ENCODE measurements at regions not wholly inside any gene's neighbourhood (a gene's known extent, or its start where the extent isn't known, plus 50 kb on each side); places are given as distances from the start of the nearest gene placed in this dataset.
"Not testable (repeated sequence)": the region's sequence is repeated elsewhere in the genome, so short reads cannot be mapped to it uniquely, and the experiment has no call there.

DNA sequence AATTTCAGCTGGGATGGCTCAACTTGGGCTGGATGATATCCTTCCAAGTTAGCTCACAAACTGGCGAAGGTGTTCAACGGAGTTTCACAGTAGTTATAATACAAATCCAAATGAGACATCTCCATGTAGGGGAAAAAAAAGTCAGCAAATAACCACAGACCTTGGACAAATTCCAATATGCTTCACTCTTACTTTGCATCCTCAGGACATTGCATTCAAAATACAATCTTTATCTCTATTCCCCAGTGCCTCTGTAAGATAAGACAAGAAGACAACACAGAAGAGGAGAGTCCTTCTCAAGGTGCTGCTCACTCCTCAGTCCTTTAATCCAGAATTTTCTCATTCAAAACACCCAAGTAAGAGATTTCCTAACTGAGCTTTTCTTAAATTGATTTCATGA lies 1797.7 kb downstream of the MRPL39 start:
- no peak overlapping the region for H3K4me3 ChIP-seq (ENCODE audit: low read length)
- TF ChIP-seq, protein P1, sequence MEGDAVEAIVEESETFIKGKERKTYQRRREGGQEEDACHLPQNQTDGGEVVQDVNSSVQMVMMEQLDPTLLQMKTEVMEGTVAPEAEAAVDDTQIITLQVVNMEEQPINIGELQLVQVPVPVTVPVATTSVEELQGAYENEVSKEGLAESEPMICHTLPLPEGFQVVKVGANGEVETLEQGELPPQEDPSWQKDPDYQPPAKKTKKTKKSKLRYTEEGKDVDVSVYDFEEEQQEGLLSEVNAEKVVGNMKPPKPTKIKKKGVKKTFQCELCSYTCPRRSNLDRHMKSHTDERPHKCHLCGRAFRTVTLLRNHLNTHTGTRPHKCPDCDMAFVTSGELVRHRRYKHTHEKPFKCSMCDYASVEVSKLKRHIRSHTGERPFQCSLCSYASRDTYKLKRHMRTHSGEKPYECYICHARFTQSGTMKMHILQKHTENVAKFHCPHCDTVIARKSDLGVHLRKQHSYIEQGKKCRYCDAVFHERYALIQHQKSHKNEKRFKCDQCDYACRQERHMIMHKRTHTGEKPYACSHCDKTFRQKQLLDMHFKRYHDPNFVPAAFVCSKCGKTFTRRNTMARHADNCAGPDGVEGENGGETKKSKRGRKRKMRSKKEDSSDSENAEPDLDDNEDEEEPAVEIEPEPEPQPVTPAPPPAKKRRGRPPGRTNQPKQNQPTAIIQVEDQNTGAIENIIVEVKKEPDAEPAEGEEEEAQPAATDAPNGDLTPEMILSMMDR (conservative IDR thresholded peaks at IDR 0.05; ENCODE audit: low read depth, low read length): no peak
- DNase-seq (ENCODE audit: low read depth): no peak

DNA sequence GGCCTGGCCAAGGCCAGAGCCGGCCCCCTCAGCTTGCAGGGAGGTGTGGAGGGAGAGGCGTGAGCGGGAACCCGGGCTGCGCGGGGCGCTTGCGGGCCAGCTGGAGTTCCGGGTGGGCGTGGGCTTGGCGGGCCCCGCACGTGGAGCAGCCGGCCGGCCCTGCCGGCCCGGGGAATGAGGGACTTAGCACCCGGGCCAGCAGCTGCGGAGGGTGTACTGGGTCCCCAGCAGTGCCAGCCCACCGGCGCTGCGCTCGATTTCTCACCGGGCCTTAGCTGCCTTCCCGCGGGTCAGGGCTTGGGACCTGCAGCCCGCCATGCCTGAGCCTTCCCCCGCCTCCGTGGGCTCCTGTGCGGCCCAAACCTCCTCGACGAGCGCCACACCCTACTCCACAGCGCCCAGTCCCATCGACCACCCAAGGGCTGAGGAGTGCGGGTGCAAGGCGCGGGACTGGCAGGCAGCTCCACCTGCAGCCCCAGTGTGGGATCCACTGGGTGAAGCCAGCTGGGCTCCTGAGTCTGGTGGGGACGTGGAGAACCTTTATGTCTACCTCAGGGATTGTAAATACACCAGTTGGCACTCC lies 1800.2 kb downstream of the MRPL39 start:
- DNase-seq (ENCODE audit: low read depth): not testable (repeated sequence)

DNA sequence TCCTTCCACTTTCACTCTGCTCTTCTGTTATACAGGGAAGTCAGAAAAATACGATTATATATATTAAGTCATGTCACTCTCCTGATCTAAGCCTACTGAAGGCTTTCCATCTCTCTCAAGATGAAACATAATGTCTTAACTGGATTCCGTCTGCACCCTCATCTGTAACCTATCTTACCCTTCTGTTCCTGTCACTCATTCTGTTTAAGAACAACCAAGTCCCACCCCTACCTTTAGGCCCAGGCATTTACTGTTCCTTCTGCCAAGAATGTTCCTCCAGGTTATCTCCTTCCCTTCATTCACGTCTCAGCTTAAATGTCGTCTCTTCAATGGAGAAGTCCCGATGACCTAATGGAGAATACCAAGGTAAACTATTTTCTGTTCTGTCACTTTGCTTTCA lies 1802.4 kb downstream of the MRPL39 start:
- DNase-seq (ENCODE audit: low read depth): no peak
- no peak overlapping the region for H3K4me3 ChIP-seq (ENCODE audit: low read length)
- TF ChIP-seq, protein P1 (conservative IDR thresholded peaks at IDR 0.05; ENCODE audit: low read depth, low read length): no peak

More for the DNA sequence above, 1800.2 kb downstream of the MRPL39 start:
- not testable (repeated sequence) for H3K4me3 ChIP-seq (ENCODE audit: low read length)

DNA sequence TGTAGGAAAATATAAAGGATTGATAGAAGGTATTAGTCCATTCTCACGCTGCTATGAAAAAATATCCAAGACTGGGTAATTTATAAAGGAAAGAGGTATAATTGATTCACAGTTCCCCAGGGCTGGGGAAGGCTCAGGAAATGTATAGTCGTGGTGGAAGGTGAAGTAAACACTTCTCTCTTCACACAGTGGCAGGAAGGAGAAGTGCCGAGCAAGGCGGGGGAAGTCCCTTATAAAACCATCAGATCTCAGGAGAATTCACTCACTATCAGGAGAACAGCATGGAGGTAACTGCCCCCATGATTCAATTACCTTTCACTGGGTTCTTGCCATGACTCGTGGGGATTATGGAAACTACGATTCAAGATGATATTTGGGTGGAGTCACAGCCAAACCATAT lies 1806.0 kb downstream of the MRPL39 start:
- no peak overlapping the region for H3K4me3 ChIP-seq (ENCODE audit: low read length)
- no peak for DNase-seq (ENCODE audit: low read depth)
- TF ChIP-seq, protein P1 (conservative IDR thresholded peaks at IDR 0.05; ENCODE audit: low read depth, low read length): no peak

DNA sequence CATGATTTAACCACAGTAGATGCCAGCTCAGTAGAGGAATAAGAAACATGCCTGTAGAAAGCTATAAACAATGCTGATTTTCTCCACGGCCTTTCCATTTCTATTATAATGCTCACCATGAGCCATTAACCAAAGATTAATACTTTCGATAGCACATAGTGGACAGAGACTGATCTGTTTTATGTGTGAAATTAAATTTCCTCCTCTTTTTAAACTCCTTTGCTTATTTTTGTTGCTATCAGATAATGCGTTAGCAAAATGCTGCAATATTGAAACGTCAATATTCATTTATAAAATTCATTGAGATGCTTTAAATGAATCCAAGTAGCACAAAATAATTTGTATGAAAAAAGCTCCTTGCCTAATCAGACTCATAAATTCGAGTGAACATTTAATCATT lies 1807.9 kb downstream of the MRPL39 start:
- H3K4me3 ChIP-seq (ENCODE audit: low read length): no peak overlapping the region
- TF ChIP-seq, protein P1 (conservative IDR thresholded peaks at IDR 0.05; ENCODE audit: low read depth, low read length): no peak
- no peak for DNase-seq (ENCODE audit: low read depth)

DNA sequence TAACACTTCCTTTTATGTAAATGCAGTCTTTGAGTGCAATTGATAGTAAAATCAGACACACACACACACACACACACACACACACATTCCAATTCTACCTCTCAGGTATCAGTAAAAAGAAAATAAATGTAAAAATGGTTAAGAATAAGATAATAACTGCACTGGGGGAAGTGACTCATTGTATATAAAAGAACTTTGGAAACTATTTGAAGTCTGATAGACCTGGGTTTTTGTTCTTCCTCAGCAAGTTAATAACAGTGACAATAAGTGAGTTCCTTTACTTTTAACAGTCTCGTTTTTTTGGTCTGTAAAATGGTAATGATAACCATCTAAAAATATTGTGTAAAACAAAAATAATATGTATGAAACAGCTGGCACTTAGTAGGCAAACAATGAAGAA lies 1815.0 kb downstream of the MRPL39 start:
- TF ChIP-seq, protein P1 (conservative IDR thresholded peaks at IDR 0.05; ENCODE audit: low read depth, low read length): no peak
- no peak for DNase-seq (ENCODE audit: low read depth)
- no peak overlapping the region for H3K4me3 ChIP-seq (ENCODE audit: low read length)

DNA sequence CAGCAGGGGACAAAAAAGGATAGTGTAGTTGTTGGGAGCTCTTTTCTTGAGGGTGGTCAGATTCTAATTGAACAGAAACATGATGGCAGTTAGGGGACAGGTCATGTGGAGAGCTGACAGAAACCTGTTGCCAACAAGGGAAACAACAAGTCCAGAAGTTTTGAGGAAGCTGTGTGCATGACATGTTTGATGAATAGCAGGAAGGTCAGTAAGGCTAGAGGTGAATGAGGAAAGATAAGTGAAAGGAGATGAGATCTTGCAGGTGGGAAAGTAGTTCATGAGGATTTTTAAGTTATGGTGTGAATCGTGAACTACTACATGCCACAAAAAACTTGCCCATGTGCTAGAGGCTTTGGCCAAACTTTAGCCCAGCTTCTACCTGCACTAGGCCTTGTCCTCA lies 1817.4 kb downstream of the MRPL39 start:
- TF ChIP-seq, protein P1 (conservative IDR thresholded peaks at IDR 0.05; ENCODE audit: low read depth, low read length): no peak
- no peak overlapping the region for H3K4me3 ChIP-seq (ENCODE audit: low read length)
- DNase-seq (ENCODE audit: low read depth): no peak

DNA sequence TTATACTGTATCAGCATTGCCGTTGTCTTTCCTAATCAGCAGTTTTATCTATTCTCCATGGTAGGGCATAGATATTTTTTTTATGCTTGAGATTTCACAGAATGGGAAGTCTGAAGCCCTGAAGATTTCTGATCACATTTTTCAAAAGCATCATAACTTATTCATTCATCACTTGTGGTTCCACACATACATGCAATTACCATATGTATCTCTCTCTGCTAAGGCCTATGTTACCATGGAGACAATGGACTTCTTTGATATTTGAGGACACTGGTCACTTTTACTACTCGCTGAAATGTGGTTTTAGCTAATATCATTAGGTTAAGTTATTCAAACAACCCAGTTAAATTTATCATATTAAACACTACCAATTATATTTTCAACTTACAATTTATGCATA lies 1827.0 kb downstream of the MRPL39 start:
- no peak overlapping the region for H3K4me3 ChIP-seq (ENCODE audit: low read length)
- TF ChIP-seq, protein P1 (conservative IDR thresholded peaks at IDR 0.05; ENCODE audit: low read depth, low read length): no peak
- no peak for DNase-seq (ENCODE audit: low read depth)

Data from retinal pigment epithelial cell (primary cell).